Gastroesophageal sphincter (tissue), 3 donors: ENCODE measurements at regions not wholly inside any gene's neighbourhood (a gene's known extent, or its start where the extent isn't known, plus 50 kb on each side); places are given as distances from the start of the nearest gene placed in this dataset.

Experiments used
- CTCF ChIP-seq, 4 experiments: fragments of 200-600 bp in 2 of 4; fragments of 450-650 bp in 2 of 4; sonication (generic) in 1 of 4; IDR thresholded peaks; one replicate each; pipeline ENCODE4 v1.5.1; 2017 to 2019; ENCODE audit warnings: antibody characterized with exemption in 4 of 4, mild to moderate bottlenecking in 2 of 4, moderate library complexity in 2 of 4
- POLR2A ChIP-seq, 2 donors: fragments of 450-650 bp; IDR thresholded peaks; one replicate each; pipeline ENCODE4 v1.6.1; 2017; ENCODE audit warnings: antibody characterized with exemption in 2 of 2, mild to moderate bottlenecking in 2 of 2, moderate library complexity in 1 of 2

DNA sequence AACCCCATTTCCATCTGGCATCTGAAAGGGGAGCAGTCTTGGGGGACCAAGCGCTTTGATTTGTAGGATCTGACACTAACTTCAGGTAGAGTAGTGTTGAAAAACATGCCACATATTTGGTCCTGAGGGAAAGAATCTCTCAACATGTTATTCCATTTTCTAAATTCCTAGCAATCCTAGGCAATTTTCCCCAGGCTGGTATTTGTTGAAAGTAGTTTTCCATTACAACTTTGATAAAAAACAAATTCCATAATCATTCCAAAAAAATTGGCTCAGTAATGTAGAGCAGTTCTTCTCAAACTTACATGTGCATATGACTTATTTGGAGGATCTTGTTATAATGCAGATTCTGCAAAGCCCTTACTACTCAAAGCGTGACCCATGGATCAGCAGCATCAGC, 477.9 kb downstream of the ACTL7B start:
- TF ChIP-seq CTCF (IDR thresholded peaks at IDR 0.05) (no peak), POLR2A (IDR thresholded peaks at IDR 0.05) (no peak)
